ENCODE measurements at regions not wholly inside any gene's neighbourhood (a gene's known extent, or its start where the extent isn't known, plus 50 kb on each side); places are given as distances from the start of the nearest gene placed in this dataset.

DNA sequence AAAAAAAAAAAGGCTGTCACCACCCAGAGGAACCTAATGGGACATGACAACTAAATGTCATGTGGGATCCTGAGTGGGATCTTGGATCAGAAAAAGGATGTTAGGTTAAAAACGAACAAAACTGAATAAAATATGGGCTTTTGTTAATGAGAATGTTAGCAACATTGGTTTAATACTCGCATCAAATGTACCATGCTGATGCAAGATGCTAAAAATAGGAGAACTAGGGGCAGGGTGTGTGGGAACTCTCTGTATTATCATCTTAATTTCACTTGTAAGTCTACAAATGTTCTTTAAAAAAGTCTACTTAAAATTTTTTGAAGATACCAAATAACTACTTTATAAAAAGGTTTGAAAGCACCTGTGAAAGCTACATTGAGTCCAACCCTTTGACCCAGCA is 88.8 kb upstream of the PRR5 start:
- DNase-seq (ENCODE audit: low read depth), result no peak

GRCh38 chr22:44611880-44612496 is 90.0 kb upstream of the PRR5 start:
- no peak for DNase-seq (ENCODE audit: low read depth)

DNA sequence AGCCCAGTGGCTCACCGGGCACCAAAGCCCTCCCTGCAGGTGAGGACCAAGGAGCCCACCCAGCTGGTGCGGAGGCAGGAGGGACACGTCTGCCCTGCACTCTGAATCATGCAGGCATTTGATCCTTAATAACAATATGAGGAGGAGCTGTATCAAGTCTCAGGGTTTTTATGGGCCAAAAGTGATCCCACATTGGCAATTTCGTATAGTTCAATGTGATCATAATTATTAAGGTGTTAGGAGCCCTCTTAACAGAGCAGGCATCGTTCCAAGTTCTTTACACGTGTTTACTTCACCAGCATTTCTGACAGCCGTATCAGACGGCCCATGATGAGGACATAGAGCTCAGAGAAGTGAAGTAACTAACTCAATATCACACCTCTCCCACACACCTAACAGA is 91.9 kb upstream of the PRR5 start:
- DNase-seq (ENCODE audit: low read depth), result no peak

- no peak for DNase-seq (ENCODE audit: low read depth)
These were observed 92.5 kb upstream of the PRR5 start for GRCh38 chr22:44609400-44609988.

DNA sequence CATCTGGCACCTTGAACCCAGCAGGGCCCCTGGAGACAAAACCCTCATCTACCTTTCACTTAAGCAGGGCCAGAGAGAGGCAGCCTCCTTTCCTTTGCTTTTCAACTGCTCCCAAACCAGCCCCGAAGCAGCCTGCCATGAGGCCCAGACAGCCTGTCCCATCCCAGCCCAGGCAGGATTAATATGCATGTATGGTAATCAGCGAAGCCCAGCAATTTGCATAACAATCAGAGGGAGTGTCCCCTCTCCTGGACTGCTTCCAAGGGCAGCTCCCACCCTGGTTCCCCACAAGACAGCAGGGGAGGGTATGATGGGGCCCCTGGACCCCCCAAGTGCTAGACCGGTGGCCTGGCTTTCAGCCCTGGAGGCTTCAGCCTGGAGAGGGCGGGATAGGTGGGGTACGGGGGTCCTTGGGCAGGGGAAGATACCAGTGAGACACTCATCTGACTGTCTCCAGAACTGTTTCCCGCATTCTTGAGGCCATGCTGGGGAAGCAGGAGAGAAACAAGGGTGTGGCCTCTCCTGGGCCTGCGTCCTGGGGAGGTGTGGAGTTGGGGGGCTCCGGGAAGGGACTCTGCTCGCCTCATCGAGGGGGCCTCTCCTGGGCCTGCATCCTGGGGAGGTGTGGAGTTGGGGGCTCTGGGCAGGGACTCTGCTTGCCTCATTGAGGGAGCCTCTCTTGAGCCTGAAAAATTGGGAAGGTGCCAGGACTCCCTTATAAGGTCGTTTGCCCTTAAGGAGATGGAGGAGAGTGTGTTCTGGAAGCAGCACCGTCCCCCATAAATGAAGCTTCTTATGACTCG is 93.2 kb upstream of the PRR5 start:
- no peak for DNase-seq (ENCODE audit: low read depth)

- no peak for DNase-seq (ENCODE audit: low read depth)
These were observed 95.9 kb upstream of the PRR5 start for GRCh38 chr22:44606126-44606525.

- DNase-seq (ENCODE audit: low read depth), result no peak
These were observed 96.5 kb upstream of the PRR5 start for GRCh38 chr22:44605486-44605885.

DNA sequence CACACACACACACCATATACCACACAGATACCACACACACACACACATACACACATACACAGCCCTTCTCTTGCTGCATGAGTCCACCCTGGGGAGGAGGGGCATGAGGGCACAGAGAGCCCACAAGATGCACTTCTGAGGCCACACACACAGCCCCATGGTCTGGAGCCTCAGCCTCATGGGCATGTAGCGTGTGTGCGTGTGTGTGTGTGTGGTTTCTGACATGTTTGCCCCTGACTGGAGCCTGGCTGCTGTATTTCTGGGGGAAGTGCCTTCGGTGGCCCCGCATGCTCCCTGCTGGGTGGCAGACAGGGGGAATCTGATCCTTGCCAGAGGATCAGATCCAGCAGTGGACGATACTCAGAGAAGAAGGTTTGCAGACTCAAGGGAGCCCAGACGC is 97.0 kb upstream of the PRR5 start:
- no peak for DNase-seq (ENCODE audit: low read depth)

DNA sequence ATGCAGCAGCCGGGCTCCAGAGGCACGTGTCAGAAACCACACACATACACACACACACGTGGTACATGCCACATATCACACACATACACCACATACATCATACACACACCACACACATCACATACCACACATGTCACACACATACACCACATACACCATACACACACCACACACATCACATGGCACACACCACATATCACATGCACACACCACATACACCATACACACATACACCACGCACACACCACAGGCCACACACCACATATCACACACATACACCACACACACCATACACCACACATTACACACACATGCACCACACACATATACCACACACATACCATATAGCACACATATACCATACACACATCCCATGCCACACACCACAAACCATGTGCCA is 97.5 kb upstream of the PRR5 start:
- no peak for DNase-seq (ENCODE audit: low read depth)

- DNase-seq (ENCODE audit: low read depth), result no peak
These were observed 98.2 kb upstream of the PRR5 start for GRCh38 chr22:44603767-44604166.

GRCh38 chr22:44601725-44602124 is 100.3 kb upstream of the PRR5 start:
- no peak for DNase-seq (ENCODE audit: low read depth)

DNA sequence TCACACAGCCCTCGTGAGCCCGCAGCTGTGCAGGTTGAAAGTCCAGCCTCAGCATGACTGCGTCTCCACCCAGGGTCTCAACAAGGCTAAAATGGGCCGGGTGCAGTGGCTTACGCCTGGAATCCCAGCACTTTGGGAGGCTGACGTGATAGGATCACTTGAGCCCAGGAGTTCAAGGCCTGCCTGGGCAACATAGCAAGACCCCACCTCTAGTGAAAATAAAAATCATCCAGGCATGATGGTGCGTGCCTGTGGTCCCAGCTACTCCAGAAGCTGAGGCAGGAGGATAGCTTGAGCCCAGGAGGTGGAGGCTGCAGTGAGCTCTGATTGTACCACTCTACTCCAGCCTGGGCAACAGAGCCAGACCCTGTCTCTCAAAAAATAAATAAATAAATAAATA is 100.8 kb upstream of the PRR5 start:
- DNase-seq (ENCODE audit: low read depth), result no peak

- DNase-seq (ENCODE audit: low read depth), result no peak
These were observed 101.7 kb upstream of the PRR5 start for GRCh38 chr22:44600207-44600785.

DNA sequence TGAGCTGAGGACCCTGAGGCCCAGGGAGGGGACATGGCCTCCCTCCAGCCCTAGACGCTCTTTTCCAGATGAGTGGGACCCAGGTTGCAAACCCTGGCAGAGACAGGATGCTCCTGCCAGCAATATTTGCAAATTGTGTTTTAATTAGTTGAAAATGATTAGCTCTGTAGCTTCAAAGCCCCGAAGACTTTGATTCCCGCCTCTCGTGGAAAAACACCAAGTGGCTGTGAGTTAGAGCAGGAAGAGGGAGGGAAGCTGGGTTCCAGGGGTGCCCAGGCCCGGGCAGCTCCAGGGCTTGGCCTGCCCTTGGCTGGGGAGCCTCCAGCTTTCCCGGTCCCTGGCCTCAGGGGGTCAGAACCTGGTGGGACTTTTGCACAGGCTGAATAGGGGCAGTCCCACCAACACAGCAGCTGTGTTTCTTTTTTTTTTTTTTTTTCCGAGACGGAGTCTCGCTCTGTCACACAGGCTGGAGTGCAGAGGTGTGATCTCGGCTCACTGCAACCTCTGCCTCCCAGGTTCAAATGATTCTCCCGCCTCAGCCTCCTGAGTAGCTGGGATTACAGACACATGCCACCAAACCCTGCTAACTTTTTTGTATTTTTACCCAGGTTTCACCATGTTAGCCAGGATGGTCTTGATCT is 101.6 kb upstream of the RTL6 start:
- DNase-seq (ENCODE audit: low read depth), result no peak

GRCh38 chr22:44599084-44599483 is 101.1 kb upstream of the RTL6 start:
- no peak for DNase-seq (ENCODE audit: low read depth)

DNA sequence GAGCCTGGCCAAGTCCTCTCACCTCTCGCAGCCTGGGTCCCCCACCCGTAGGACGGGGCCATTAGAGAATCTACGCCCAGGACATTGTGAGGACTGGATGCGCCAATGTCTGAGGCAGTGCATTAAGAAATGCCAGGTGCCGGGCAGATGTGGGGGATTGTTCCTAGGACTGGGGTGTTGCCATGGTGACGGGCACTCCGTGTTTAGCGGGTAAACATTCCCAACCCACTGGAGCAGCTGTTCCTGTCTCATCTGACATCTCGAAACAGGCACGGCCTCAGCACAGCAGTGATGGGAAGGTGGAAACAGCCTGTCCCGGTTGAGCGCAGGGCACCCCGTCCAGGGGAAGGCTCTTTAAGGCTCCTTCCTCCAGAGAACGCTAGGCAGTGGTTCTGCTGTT is 99.6 kb upstream of the RTL6 start:
- no peak for DNase-seq (ENCODE audit: low read depth)

DNA sequence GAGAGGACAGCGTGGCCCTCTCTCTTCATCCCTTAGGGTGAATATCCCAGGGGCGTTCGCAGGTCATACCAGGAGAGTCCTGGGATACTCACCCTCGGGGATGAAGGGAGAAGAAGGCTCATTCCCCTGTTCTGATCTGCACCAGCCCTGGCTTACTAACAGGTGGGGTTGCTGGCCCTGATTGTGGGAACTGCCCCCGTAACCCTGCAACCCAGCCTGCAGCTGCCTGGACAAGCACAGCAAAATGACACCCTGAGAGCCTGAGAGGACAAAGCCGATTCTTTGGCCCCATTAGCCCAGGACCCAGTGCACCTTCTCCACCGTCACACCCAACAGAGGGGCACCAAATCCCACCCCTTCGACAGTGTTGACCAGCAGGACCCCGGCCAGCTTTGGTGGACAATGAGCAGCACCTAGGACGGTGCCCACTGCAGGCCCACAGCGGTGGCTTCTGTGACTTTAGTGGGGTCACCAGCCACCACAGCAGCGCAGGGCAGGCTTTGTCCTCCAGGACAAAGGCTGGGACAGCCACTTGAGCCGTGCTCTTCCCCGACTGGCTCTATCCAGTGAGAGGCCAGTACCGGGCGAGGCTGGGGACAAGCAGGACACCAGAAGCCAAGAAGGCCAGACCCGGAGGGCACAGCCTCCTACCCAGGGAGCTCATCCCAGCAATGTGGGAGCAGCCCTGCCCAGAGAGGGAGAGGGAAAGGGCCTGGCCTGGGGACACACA is 98.5 kb upstream of the RTL6 start:
- DNase-seq (ENCODE audit: low read depth), result no peak

DNA sequence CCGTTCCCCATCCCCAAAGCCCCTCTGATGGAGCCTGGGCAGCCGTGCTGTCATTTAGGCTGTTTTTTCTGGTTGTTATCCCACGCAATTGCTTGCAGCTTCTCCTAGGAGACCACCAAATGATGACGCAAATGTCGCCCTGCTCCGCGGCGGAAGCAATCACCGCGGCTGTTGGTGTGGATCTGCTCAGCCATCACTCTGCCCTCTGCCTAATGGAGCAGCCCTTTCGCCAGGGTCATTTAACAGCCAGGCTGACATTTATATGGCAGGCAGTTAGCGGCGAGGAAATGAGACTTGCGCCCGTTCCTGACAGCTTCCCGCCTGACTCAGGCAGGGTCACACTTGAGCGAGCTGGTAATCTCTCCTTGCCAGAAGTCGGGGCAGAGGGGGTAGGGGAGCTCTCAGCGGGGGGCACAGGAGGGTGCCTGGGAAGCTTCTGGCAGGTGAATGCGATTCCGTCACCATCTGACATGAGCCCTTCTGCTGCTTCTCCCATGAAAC is 97.9 kb upstream of the RTL6 start:
- DNase-seq (ENCODE audit: low read depth), result no peak

- no peak for DNase-seq (ENCODE audit: low read depth)
These were observed 96.9 kb upstream of the RTL6 start for GRCh38 chr22:44594951-44595350.

GRCh38 chr22:44592824-44593148 is 94.8 kb upstream of the RTL6 start:
- DNase-seq (ENCODE audit: low read depth), result no peak

GRCh38 chr22:44592126-44592823 is 94.2 kb upstream of the RTL6 start:
- no peak for DNase-seq (ENCODE audit: low read depth)
